IPS-15b (cell line): ENCODE measurements at regions not wholly inside any gene's neighbourhood (a gene's known extent, or its start where the extent isn't known, plus 50 kb on each side); places are given as distances from the start of the nearest gene placed in this dataset.

Experiments used
- H3K27me3 ChIP-seq: one replicate; pipeline ENCODE4 v1.6.1; 2013; ENCODE audit warnings: low read length; ENCODE audit not compliant: control insufficient read depth, insufficient read depth
- H3K36me3 ChIP-seq: one replicate; pipeline ENCODE4 v1.6.1; 2013; ENCODE audit warnings: low read length; ENCODE audit not compliant: control insufficient read depth, insufficient read depth
- H3K4me1 ChIP-seq: one replicate; pipeline ENCODE4 v1.6.1; 2013; ENCODE audit warnings: mild to moderate bottlenecking, low read length; ENCODE audit not compliant: control insufficient read depth, insufficient read depth
- H3K4me3 ChIP-seq: one replicate; pipeline ENCODE4 v1.5.1; 2013; ENCODE audit warnings: low read depth, low read length
- H3K9ac ChIP-seq: one replicate; pipeline ENCODE4 v1.6.1; 2013; ENCODE audit warnings: low read depth, mild to moderate bottlenecking, low read length
- H3K9me3 ChIP-seq: one replicate; pipeline ENCODE4 v1.6.1; 2013; ENCODE audit warnings: mild to moderate bottlenecking, low read length; ENCODE audit not compliant: control insufficient read depth, insufficient read depth

- Histone ChIP-seq H3K9me3 (no peaks in the 10 kb centered on the region), H3K4me3 (no peak overlapping the region), H3K9ac (no peak overlapping the region), H3K4me1 (peaks cover 11% of the 10 kb centered on the region), H3K27me3 (peaks cover 15% of the 10 kb centered on the region), H3K36me3 (no peaks in the 10 kb centered on the region)
Observed at GRCh38 chr4:17164666-17165065, 266.2 kb upstream of the LDB2 start.

- H3K4me1 ChIP-seq = peaks cover 3% of the 10 kb centered on the region
- H3K9me3 ChIP-seq = no peaks in the 10 kb centered on the region
- no peak overlapping the region for H3K9ac ChIP-seq
- peaks cover 15% of the 10 kb centered on the region for H3K27me3 ChIP-seq
- no peaks in the 10 kb centered on the region for H3K36me3 ChIP-seq
- H3K4me3 ChIP-seq = no peak overlapping the region
Observed at GRCh38 chr4:17163156-17163771, 264.8 kb upstream of the LDB2 start.

GRCh38 chr4:17157304-17157703, 258.9 kb upstream of the LDB2 start:
- Histone ChIP-seq H3K9me3 (no peaks in the 10 kb centered on the region), H3K27me3 (no peaks in the 10 kb centered on the region), H3K4me1 (peaks cover 8% of the 10 kb centered on the region), H3K36me3 (no peaks in the 10 kb centered on the region), H3K4me3 (no peak overlapping the region), H3K9ac (no peak overlapping the region)

GRCh38 chr4:17155486-17155885, 257.0 kb upstream of the LDB2 start:
- Histone ChIP-seq H3K4me1 (peaks cover 8% of the 10 kb centered on the region), H3K9ac (no peak overlapping the region), H3K9me3 (no peaks in the 10 kb centered on the region), H3K36me3 (no peaks in the 10 kb centered on the region), H3K27me3 (no peaks in the 10 kb centered on the region), H3K4me3 (no peak overlapping the region)

GRCh38 chr4:17153572-17153971, 255.1 kb upstream of the LDB2 start:
- no peaks in the 10 kb centered on the region for H3K36me3 ChIP-seq
- H3K27me3 ChIP-seq = no peaks in the 10 kb centered on the region
- no peak overlapping the region for H3K4me3 ChIP-seq
- H3K4me1 ChIP-seq = peaks cover 8% of the 10 kb centered on the region
- H3K9ac ChIP-seq = no peak overlapping the region
- no peaks in the 10 kb centered on the region for H3K9me3 ChIP-seq

GRCh38 chr4:17152941-17153540, 254.6 kb upstream of the LDB2 start:
- Histone ChIP-seq H3K27me3 (no peaks in the 10 kb centered on the region), H3K36me3 (no peaks in the 10 kb centered on the region), H3K4me1 (peaks cover 8% of the 10 kb centered on the region), H3K9me3 (no peaks in the 10 kb centered on the region), H3K9ac (no peak overlapping the region), H3K4me3 (no peak overlapping the region)

- H3K9ac ChIP-seq = no peak overlapping the region
- H3K9me3 ChIP-seq = no peaks in the 10 kb centered on the region
- H3K36me3 ChIP-seq = no peaks in the 10 kb centered on the region
- H3K4me1 ChIP-seq = peaks cover 4% of the 10 kb centered on the region
- H3K27me3 ChIP-seq = no peaks in the 10 kb centered on the region
- no peak overlapping the region for H3K4me3 ChIP-seq
Observed at GRCh38 chr4:17142232-17142711, 243.8 kb upstream of the LDB2 start.

- Histone ChIP-seq H3K4me3 (no peak overlapping the region), H3K9me3 (no peaks in the 10 kb centered on the region), H3K9ac (no peak overlapping the region), H3K4me1 (peaks cover 1% of the 10 kb centered on the region), H3K36me3 (no peaks in the 10 kb centered on the region), H3K27me3 (no peaks in the 10 kb centered on the region)
Observed at GRCh38 chr4:17138847-17139246, 240.4 kb upstream of the LDB2 start.

GRCh38 chr4:17134565-17134964, 236.1 kb upstream of the LDB2 start:
- Histone ChIP-seq H3K36me3 (no peaks in the 10 kb centered on the region), H3K4me1 (no peaks in the 10 kb centered on the region), H3K4me3 (no peak overlapping the region), H3K9ac (no peak overlapping the region), H3K9me3 (no peaks in the 10 kb centered on the region), H3K27me3 (no peaks in the 10 kb centered on the region)

- Histone ChIP-seq H3K27me3 (no peaks in the 10 kb centered on the region), H3K4me1 (no peaks in the 10 kb centered on the region)
Observed at GRCh38 chr4:17134100-17134499, 235.7 kb upstream of the LDB2 start.

GRCh38 chr4:17132226-17132625, 233.8 kb upstream of the LDB2 start:
- no peaks in the 10 kb centered on the region for H3K27me3 ChIP-seq
- H3K9ac ChIP-seq = no peak overlapping the region
- H3K36me3 ChIP-seq = no peaks in the 10 kb centered on the region
- no peaks in the 10 kb centered on the region for H3K9me3 ChIP-seq
- no peak overlapping the region for H3K4me3 ChIP-seq
- H3K4me1 ChIP-seq = no peaks in the 10 kb centered on the region

More at GRCh38 chr4:17134100-17134499, 235.7 kb upstream of the LDB2 start:
- Histone ChIP-seq H3K36me3 (no peaks in the 10 kb centered on the region), H3K4me3 (no peak overlapping the region), H3K9ac (no peak overlapping the region), H3K9me3 (no peaks in the 10 kb centered on the region)

GRCh38 chr4:17128268-17128667, 229.8 kb upstream of the LDB2 start:
- Histone ChIP-seq H3K27me3 (no peaks in the 10 kb centered on the region), H3K9ac (no peak overlapping the region), H3K36me3 (no peaks in the 10 kb centered on the region)

More at GRCh38 chr4:17128268-17128667, 229.8 kb upstream of the LDB2 start:
- Histone ChIP-seq H3K4me1 (no peaks in the 10 kb centered on the region), H3K4me3 (no peak overlapping the region), H3K9me3 (no peaks in the 10 kb centered on the region)
